Stomach (tissue), 8 donors: ENCODE measurements at regions not wholly inside any gene's neighbourhood (a gene's known extent, or its start where the extent isn't known, plus 50 kb on each side); places are given as distances from the start of the nearest gene placed in this dataset.

Experiments used
- DNase-seq, 2 donors: peaks; one replicate each; pipeline versions ENCODE4 v3.0.0 to v3.0.0-alpha.2; 2013 to 2019
- H3K27ac ChIP-seq, 5 donors: fragments of 200-600 bp in 4 of 5; sonication (generic) in 4 of 5; one replicate each; pipeline ENCODE4 v1.5.1; 2013 to 2019; ENCODE audit warnings: mild to moderate bottlenecking in 1 of 5, moderate library complexity in 1 of 5
- H3K27me3 ChIP-seq, 3 donors: fragments of 200-600 bp; sonication (generic); one replicate each; pipeline ENCODE4 v1.5.1; 2017 to 2019; ENCODE audit warnings: mixed run types in 1 of 3
- H3K36me3 ChIP-seq, 4 donors: fragments of 200-600 bp; sonication (generic); 1 replicate in 3 of 4; 2 replicates in 1 of 4; pipeline ENCODE4 v1.5.1; 2016 to 2019
- H3K4me1 ChIP-seq, 4 donors: fragments of 200-600 bp; sonication (generic); one replicate each; pipeline ENCODE4 v1.5.1; 2016 to 2019
- H3K4me3 ChIP-seq, 4 donors: fragments of 200-600 bp; sonication (generic) in 3 of 4; one replicate each; pipeline ENCODE4 v1.5.1; 2016 to 2019; ENCODE audit warnings: mild to moderate bottlenecking in 1 of 4
- H3K9me3 ChIP-seq, 4 donors: fragments of 200-600 bp; sonication (generic); one replicate each; pipeline ENCODE4 v1.5.1; 2016 to 2019
- EP300 ChIP-seq: sonication (generic); formaldehyde crosslinking; IDR thresholded peaks from one replicate; pipeline ENCODE4 v1.6.1; 2017; ENCODE audit warnings: antibody characterized with exemption
- POLR2A ChIP-seq, 4 donors: fragments of 450-650 bp; IDR thresholded peaks; one replicate each; pipeline ENCODE4 v1.6.1; 2016; ENCODE audit warnings: antibody characterized with exemption in 4 of 4, control low read depth in 2 of 4, mild to moderate bottlenecking in 1 of 4, moderate library complexity in 1 of 4
- POLR2AphosphoS5 ChIP-seq, 3 donors: sonication (generic); formaldehyde crosslinking; IDR thresholded peaks; one replicate each; pipeline ENCODE4 v1.6.1; 2016; ENCODE audit warnings: antibody characterized with exemption in 3 of 3
- WGBS, 5 donors: extraction: QIAGEN DNeasy Blood & Tissue Kit in 3 of 5; methylation state at CpG; one replicate each; pipeline versions ENCODE4 v1.1.5 to v1.1.7; 2013 to 2018; 5-methylcytosine and 5-hydroxymethylcytosine counted together
- intact Hi-C: fragments of 100-400 bp; cut with DNase I; formaldehyde crosslinking; loops from one replicate; pipeline ENCODE4 v1.15.1; 2023; ENCODE audit warnings: low total_unique reads
- TF ChIP-seq, protein P1 (sequence below), 7 experiments: fragments of 450-650 bp in 4 of 7; fragments of 200-600 bp in 3 of 7; sonication (generic) in 3 of 7; IDR thresholded peaks; one replicate each; pipeline ENCODE4 v1.5.1; 2016 to 2019; ENCODE audit warnings: antibody characterized with exemption in 7 of 7, control low read depth in 2 of 7, mild to moderate bottlenecking in 1 of 7
- donor health status: healthy with polysubstance abuse.
- donor health status: Bipolar disorder and iron deficiency.
- donor health status: healthy.

DNA sequence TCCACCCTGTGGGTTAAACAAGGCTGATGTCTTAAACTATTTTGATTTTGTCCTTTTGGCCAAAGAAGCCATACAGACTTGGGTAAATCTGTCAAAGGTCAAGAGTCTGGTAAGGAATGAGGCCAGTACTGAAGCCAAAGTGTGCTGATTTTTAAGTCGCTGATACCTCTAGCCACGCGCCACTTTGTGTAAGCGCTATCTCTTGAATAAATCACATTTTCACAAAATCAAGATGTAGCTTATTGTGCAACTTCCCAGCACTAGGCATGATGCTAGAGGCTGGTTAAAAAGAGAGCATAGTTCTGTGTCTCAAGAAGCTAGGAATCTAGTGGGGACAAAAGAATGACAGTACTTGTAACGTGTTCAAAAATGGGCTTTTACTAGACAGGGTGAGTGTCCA is 510.6 kb upstream of the RAB6C start:
- WGBS, 5 donors: 83 to 93% (median 87%) methylated on average over 5 of the region's 5 CpGs
- no peaks in the 10 kb centered on the region for H3K36me3 ChIP-seq
- no peaks in the 10 kb centered on the region for H3K4me1 ChIP-seq
- no peak overlapping the region for H3K4me3 ChIP-seq
- H3K27me3 ChIP-seq: no peaks in the 10 kb centered on the region
- DNase-seq: no peak
- no peaks in the 10 kb centered on the region for H3K9me3 ChIP-seq
- intact Hi-C loops: no loop called here
- no peak overlapping the region for H3K27ac ChIP-seq
- TF ChIP-seq POLR2A (IDR thresholded peaks at IDR 0.05): no peak
- TF ChIP-seq POLR2AphosphoS5 (IDR thresholded peaks at IDR 0.05): no peak
- TF ChIP-seq, protein P1, sequence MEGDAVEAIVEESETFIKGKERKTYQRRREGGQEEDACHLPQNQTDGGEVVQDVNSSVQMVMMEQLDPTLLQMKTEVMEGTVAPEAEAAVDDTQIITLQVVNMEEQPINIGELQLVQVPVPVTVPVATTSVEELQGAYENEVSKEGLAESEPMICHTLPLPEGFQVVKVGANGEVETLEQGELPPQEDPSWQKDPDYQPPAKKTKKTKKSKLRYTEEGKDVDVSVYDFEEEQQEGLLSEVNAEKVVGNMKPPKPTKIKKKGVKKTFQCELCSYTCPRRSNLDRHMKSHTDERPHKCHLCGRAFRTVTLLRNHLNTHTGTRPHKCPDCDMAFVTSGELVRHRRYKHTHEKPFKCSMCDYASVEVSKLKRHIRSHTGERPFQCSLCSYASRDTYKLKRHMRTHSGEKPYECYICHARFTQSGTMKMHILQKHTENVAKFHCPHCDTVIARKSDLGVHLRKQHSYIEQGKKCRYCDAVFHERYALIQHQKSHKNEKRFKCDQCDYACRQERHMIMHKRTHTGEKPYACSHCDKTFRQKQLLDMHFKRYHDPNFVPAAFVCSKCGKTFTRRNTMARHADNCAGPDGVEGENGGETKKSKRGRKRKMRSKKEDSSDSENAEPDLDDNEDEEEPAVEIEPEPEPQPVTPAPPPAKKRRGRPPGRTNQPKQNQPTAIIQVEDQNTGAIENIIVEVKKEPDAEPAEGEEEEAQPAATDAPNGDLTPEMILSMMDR (IDR thresholded peaks at IDR 0.05): no peak
- no peak for TF ChIP-seq EP300

DNA sequence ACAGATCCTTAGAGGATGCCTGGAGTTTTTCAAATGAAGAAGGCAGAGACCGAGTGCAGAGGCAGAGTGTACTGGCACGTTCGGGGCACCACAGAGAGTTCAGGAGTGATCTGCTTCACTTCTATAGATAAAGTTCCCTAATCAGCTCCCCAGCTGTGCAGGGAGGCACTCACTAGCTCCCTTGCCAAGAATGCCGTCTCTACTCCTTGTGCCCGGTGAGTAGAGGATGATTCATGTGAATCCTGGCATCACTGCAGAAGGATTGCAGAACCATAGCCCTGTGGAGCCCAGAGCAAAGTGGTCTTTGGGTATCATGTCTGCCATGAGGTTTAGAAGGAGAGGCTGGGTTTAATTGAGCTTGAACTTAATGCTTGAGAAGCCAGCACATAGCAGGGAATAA is 510.1 kb upstream of the RAB6C start:
- 48 to 68% (median 60%) methylated on average over 5 of the region's 5 CpGs for WGBS, 5 donors
- no peaks in the 10 kb centered on the region for H3K4me1 ChIP-seq

DNA sequence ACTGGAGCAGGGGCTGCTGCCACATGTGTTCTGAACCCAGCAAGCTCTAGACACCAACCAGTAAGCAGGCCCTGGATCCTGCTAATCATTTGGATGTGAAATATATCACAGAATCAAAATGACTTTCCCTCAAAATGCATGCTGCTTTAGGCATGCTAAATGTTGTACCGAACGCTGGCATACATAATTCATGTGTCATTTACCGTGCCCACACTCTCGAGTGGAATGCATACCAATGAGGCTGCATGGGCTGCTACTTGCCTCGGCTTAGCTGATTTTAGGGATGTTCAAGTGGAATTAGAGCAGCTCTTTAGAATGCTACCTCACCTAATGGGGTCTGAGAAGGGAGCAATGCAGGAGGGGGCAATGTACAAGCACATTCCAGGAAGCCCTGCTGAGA is 509.6 kb upstream of the RAB6C start:
- no peaks in the 10 kb centered on the region for H3K9me3 ChIP-seq
- H3K36me3 ChIP-seq: no peaks in the 10 kb centered on the region
- no peak overlapping the region for H3K4me3 ChIP-seq
- DNase-seq: no peak
- no peaks in the 10 kb centered on the region for H3K4me1 ChIP-seq
- intact Hi-C loops: no loop called here
- H3K27ac ChIP-seq: no peak overlapping the region
- WGBS, 5 donors: 80 to 86% (median 84%) methylated on average over 5 of the region's 5 CpGs
- no peaks in the 10 kb centered on the region for H3K27me3 ChIP-seq
- TF ChIP-seq POLR2AphosphoS5 (IDR thresholded peaks at IDR 0.05) (no peak), POLR2A (IDR thresholded peaks at IDR 0.05) (no peak), EP300 (no peak)
- TF ChIP-seq, protein P1 (IDR thresholded peaks at IDR 0.05): no peak

More for the DNA sequence above, 510.1 kb upstream of the RAB6C start:
- no peak overlapping the region for H3K27ac ChIP-seq
- DNase-seq: no peak
- no peaks in the 10 kb centered on the region for H3K36me3 ChIP-seq
- no peaks in the 10 kb centered on the region for H3K9me3 ChIP-seq
- intact Hi-C loops: no loop called here
- TF ChIP-seq POLR2AphosphoS5 (IDR thresholded peaks at IDR 0.05) (no peak), POLR2A (IDR thresholded peaks at IDR 0.05) (no peak), EP300 (no peak)
- TF ChIP-seq, protein P1 (IDR thresholded peaks at IDR 0.05): no peak
- H3K27me3 ChIP-seq: no peaks in the 10 kb centered on the region
- no peak overlapping the region for H3K4me3 ChIP-seq

DNA sequence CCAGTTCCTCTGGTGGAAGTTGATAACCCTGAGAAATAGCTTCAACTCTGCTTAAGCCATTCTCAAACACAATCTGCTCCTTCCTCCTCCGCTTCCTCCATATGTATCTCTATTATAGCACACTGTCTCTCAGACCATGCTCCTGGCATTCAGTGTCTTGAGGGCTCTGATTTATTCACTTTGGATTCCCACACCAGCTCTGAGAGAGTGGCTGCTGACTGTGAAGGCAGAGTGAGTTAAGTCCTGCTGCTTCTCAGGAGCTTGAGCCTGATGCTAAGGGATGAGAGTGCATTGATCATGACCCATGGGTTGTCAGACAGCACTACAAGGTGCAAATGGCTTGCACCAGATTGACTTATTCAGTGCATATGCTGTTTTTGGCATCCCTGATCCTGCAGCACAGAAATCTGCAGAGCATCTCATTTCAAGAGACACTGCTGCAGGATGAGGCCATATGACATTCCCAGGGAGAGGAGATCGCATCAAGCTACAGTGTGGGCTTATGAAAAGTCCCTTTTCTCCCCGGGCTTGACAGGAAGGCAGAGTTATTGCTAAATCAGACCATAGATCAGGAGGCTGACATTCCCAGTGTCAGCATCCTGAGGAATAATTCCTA is 500.5 kb upstream of the RAB6C start:
- no peak for TF ChIP-seq POLR2A (IDR thresholded peaks at IDR 0.05)
- no peak for TF ChIP-seq EP300
- TF ChIP-seq POLR2AphosphoS5 (IDR thresholded peaks at IDR 0.05): no peak
- TF ChIP-seq, protein P1 (IDR thresholded peaks at IDR 0.05): no peak
- intact Hi-C loops: no loop called here
- Histone ChIP-seq H3K9me3 (no peaks in the 10 kb centered on the region), H3K27me3 (no peaks in the 10 kb centered on the region), H3K4me3 (no peak overlapping the region), H3K4me1 (no peaks in the 10 kb centered on the region), H3K27ac (no peak overlapping the region), H3K36me3 (no peaks in the 10 kb centered on the region)
- 70 to 84% (median 73%) methylated on average over 3 of the region's 3 CpGs for WGBS, 5 donors
- no peak for DNase-seq
